ENCODE measurements at regions not wholly inside any gene's neighbourhood (a gene's known extent, or its start where the extent isn't known, plus 50 kb on each side); places are given as distances from the start of the nearest gene placed in this dataset.

GRCh38 chr4:36509845-36510244, 228.4 kb downstream of the DTHD1 start:
- Histone ChIP-seq H3K4me1 (ENCODE audit: low read depth) (no peaks in the 10 kb centered on the region), H3K9me3 (ENCODE audit: low read depth) (no peaks in the 10 kb centered on the region), H3K36me3 (no peaks in the 10 kb centered on the region), H3K4me3 (no peak overlapping the region), H3K27me3 (no peaks in the 10 kb centered on the region), H3K27ac (no peak overlapping the region)
- TF ChIP-seq, protein P1, sequence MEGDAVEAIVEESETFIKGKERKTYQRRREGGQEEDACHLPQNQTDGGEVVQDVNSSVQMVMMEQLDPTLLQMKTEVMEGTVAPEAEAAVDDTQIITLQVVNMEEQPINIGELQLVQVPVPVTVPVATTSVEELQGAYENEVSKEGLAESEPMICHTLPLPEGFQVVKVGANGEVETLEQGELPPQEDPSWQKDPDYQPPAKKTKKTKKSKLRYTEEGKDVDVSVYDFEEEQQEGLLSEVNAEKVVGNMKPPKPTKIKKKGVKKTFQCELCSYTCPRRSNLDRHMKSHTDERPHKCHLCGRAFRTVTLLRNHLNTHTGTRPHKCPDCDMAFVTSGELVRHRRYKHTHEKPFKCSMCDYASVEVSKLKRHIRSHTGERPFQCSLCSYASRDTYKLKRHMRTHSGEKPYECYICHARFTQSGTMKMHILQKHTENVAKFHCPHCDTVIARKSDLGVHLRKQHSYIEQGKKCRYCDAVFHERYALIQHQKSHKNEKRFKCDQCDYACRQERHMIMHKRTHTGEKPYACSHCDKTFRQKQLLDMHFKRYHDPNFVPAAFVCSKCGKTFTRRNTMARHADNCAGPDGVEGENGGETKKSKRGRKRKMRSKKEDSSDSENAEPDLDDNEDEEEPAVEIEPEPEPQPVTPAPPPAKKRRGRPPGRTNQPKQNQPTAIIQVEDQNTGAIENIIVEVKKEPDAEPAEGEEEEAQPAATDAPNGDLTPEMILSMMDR (IDR thresholded peaks at IDR 0.05; ENCODE audit: low read depth, low read length): no peak
- DNase-seq (ENCODE audit: low read depth in 1 of 2, low spot score in 1 of 2): no peak

GRCh38 chr4:36511785-36512184, 230.4 kb downstream of the DTHD1 start:
- Histone ChIP-seq H3K36me3 (no peaks in the 10 kb centered on the region), H3K27me3 (no peaks in the 10 kb centered on the region), H3K4me3 (no peak overlapping the region), H3K27ac (no peak overlapping the region), H3K9me3 (ENCODE audit: low read depth) (no peaks in the 10 kb centered on the region), H3K4me1 (ENCODE audit: low read depth) (no peaks in the 10 kb centered on the region)
- TF ChIP-seq, protein P1 (IDR thresholded peaks at IDR 0.05; ENCODE audit: low read depth, low read length): no peak
- no peak for DNase-seq (ENCODE audit: low read depth in 1 of 2, low spot score in 1 of 2)

GRCh38 chr4:36516522-36517095, 235.2 kb downstream of the DTHD1 start:
- TF ChIP-seq, protein P1 (IDR thresholded peaks at IDR 0.05; ENCODE audit: low read depth, low read length): no peak
- no peak overlapping the region for H3K4me3 ChIP-seq
- H3K4me1 ChIP-seq (ENCODE audit: low read depth): no peaks in the 10 kb centered on the region
- H3K36me3 ChIP-seq: no peaks in the 10 kb centered on the region
- H3K27ac ChIP-seq: no peak overlapping the region
- H3K9me3 ChIP-seq (ENCODE audit: low read depth): no peaks in the 10 kb centered on the region
- DNase-seq (ENCODE audit: low read depth in 1 of 2, low spot score in 1 of 2): no peak
- H3K27me3 ChIP-seq: no peaks in the 10 kb centered on the region

- H3K36me3 ChIP-seq: no peaks in the 10 kb centered on the region
- H3K27me3 ChIP-seq: no peaks in the 10 kb centered on the region
- H3K4me1 ChIP-seq (ENCODE audit: low read depth): no peaks in the 10 kb centered on the region
- H3K9me3 ChIP-seq (ENCODE audit: low read depth): no peaks in the 10 kb centered on the region
- TF ChIP-seq, protein P1 (IDR thresholded peaks at IDR 0.05; ENCODE audit: low read depth, low read length): no peak
- no peak for DNase-seq (ENCODE audit: low read depth in 1 of 2, low spot score in 1 of 2)
- no peak overlapping the region for H3K4me3 ChIP-seq
- no peak overlapping the region for H3K27ac ChIP-seq
Observed at GRCh38 chr4:36523182-36523581, 241.8 kb downstream of the DTHD1 start.

- Histone ChIP-seq H3K27ac (no peak overlapping the region), H3K4me3 (no peak overlapping the region), H3K4me1 (ENCODE audit: low read depth) (no peaks in the 10 kb centered on the region), H3K27me3 (no peaks in the 10 kb centered on the region), H3K9me3 (ENCODE audit: low read depth) (no peaks in the 10 kb centered on the region), H3K36me3 (no peaks in the 10 kb centered on the region)
- TF ChIP-seq, protein P1 (IDR thresholded peaks at IDR 0.05; ENCODE audit: low read depth, low read length): no peak
- DNase-seq (ENCODE audit: low read depth in 1 of 2, low spot score in 1 of 2): no peak
Observed at GRCh38 chr4:36532670-36533379, 251.4 kb downstream of the DTHD1 start.
